GM21723 (cell line): ENCODE measurements at regions not wholly inside any gene's neighbourhood (a gene's known extent, or its start where the extent isn't known, plus 50 kb on each side); places are given as distances from the start of the nearest gene placed in this dataset.
"Not testable (repeated sequence)": the region's sequence is repeated elsewhere in the genome, so short reads cannot be mapped to it uniquely, and the experiment has no call there.

Experiments
- ATAC-seq: cut with Tn5 transposase; IDR thresholded peaks from one replicate; pipeline ENCODE4 v1.9.1; 2021; ENCODE audit warnings: mild to moderate bottlenecking, moderate library complexity; ENCODE audit not compliant: unreplicated experiment

- ATAC-seq: no peak
Observed at GRCh38 chr12:126396536-126396935, 1331.3 kb downstream of the AACS start.

- ATAC-seq: no peak
Observed at GRCh38 chr12:126397071-126397581, 1331.9 kb downstream of the AACS start.

GRCh38 chr12:126397660-126398059 lies 1332.4 kb downstream of the AACS start:
- no peak for ATAC-seq

- ATAC-seq: no peak
Observed at GRCh38 chr12:126400831-126401230, 1335.6 kb downstream of the AACS start.

GRCh38 chr12:126404293-126404881 lies 1339.2 kb downstream of the AACS start:
- ATAC-seq: no peak

- no peak for ATAC-seq
Observed at GRCh38 chr12:126418400-126418799, 1353.2 kb downstream of the AACS start.

- no peak for ATAC-seq
Observed at GRCh38 chr12:126419131-126419530, 1353.9 kb downstream of the AACS start.

GRCh38 chr12:126424696-126425095 lies 1359.5 kb downstream of the AACS start:
- no peak for ATAC-seq

GRCh38 chr12:126425264-126425663 lies 1360.0 kb downstream of the AACS start:
- ATAC-seq: no peak

GRCh38 chr12:126428769-126429168 lies 1363.5 kb downstream of the AACS start:
- ATAC-seq: no peak

- no peak for ATAC-seq
Observed at GRCh38 chr12:126430921-126431320, 1365.7 kb downstream of the AACS start.

- ATAC-seq: no peak
Observed at GRCh38 chr12:126431767-126432166, 1366.5 kb downstream of the AACS start.

- no peak for ATAC-seq
Observed at GRCh38 chr12:126432780-126433179, 1367.5 kb downstream of the AACS start.

GRCh38 chr12:126434412-126434985 lies 1369.3 kb downstream of the AACS start:
- no peak for ATAC-seq

GRCh38 chr12:126436041-126436440 lies 1370.8 kb downstream of the AACS start:
- ATAC-seq: no peak

- ATAC-seq: no peak
Observed at GRCh38 chr12:126437934-126438333, 1372.7 kb downstream of the AACS start.

- ATAC-seq: no peak
Observed at GRCh38 chr12:126443977-126444376, 1378.7 kb downstream of the AACS start.

GRCh38 chr12:126447346-126447745 lies 1382.1 kb downstream of the AACS start:
- ATAC-seq: no peak

- no peak for ATAC-seq
Observed at GRCh38 chr12:126451809-126452208, 1386.6 kb downstream of the AACS start.

GRCh38 chr12:126452686-126453085 lies 1387.5 kb downstream of the AACS start:
- ATAC-seq: not testable (repeated sequence)

- ATAC-seq: no peak
Observed at GRCh38 chr12:126454581-126454980, 1389.3 kb downstream of the AACS start.

GRCh38 chr12:126457776-126458175 lies 1392.5 kb downstream of the AACS start:
- no peak for ATAC-seq

GRCh38 chr12:126464153-126464552 lies 1398.9 kb downstream of the AACS start:
- ATAC-seq: no peak
